Upper lobe of left lung (tissue), 6 donors: ENCODE measurements at regions not wholly inside any gene's neighbourhood (a gene's known extent, or its start where the extent isn't known, plus 50 kb on each side); places are given as distances from the start of the nearest gene placed in this dataset.
A peak's percentile ranks its signal among the peaks of the same experiment; 100 is the strongest.
"Not testable (repeated sequence)": the region's sequence is repeated elsewhere in the genome, so short reads cannot be mapped to it uniquely, and the experiment has no call there.

Experiments used
- ATAC-seq, 2 donors: fragments of 200-7000 bp; cut with Tn5 transposase; one replicate each; pipeline ENCODE4 v1.9.1; 2022; ENCODE audit warnings: mild to moderate bottlenecking in 2 of 2, moderate library complexity in 2 of 2; ENCODE audit not compliant: low FRiP score in 2 of 2
- DNase-seq, 2 donors: peaks; one replicate each; pipeline ENCODE4 v3.0.0-alpha.2; 2019 to 2020
- H3K27ac ChIP-seq, 4 donors: fragments of 200-600 bp; sonication (generic); one replicate each; pipeline ENCODE4 v1.5.1; 2016 to 2019
- H3K27me3 ChIP-seq, 4 donors: fragments of 200-600 bp; sonication (generic); one replicate each; pipeline ENCODE4 v1.5.1; 2017 to 2019
- H3K36me3 ChIP-seq, 4 donors: fragments of 200-600 bp; sonication (generic); one replicate each; pipeline ENCODE4 v1.5.1; 2016 to 2019
- H3K4me1 ChIP-seq, 4 donors: fragments of 200-600 bp; sonication (generic); one replicate each; pipeline ENCODE4 v1.5.1; 2018 to 2019
- H3K4me3 ChIP-seq, 4 donors: fragments of 200-600 bp; sonication (generic); one replicate each; pipeline ENCODE4 v1.5.1; 2017 to 2019; ENCODE audit warnings: mild to moderate bottlenecking in 2 of 4, moderate library complexity in 1 of 4
- H3K9me3 ChIP-seq, 4 donors: fragments of 200-600 bp; sonication (generic); one replicate each; pipeline ENCODE4 v1.5.1; 2018 to 2019
- WGBS, 2 donors: methylation state at CpG; one replicate each; pipeline ENCODE4 v1.1.5; 2017 to 2018; 5-methylcytosine and 5-hydroxymethylcytosine counted together
- donor health status: DM: no; HTN: no; CAD: no; lungs with moderate emphysema.
- donor health status: DM: no; HTN: yes; CAD: no; lungs with severe emphysema.

GRCh38 chr2:111415765-111416743, 295.3 kb downstream of the BCL2L11 start:
- DNase-seq, H3K9me3 ChIP-seq, H3K36me3 ChIP-seq, H3K27ac ChIP-seq, H3K4me1 ChIP-seq, H3K4me3 ChIP-seq, H3K27me3 ChIP-seq: not testable (repeated sequence)
- ATAC-seq, result peak in 1 of 2 donors; percentile 2
- 35 to 45% methylated on average over 10 to 12 of the region's 24 CpGs for WGBS, 2 donors

DNA sequence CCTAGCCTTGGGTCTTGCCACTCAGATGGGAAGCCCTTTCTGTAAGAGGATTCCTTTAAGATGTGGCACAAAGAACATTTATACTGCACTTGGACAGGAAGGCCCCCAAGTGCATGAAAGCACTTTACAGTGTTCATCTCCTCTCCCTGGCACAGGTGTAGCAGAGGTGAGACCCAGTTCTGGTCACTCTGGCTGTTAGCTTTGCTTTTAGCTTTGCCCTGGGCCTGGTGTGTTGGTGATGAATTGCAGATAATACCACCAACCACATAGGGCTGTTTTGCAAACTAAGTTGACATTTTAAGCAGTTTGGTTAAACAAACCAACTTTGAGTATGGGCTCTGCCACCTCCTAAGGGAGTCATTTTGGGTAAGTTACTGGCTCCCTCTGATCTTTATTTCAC, 296.3 kb downstream of the BCL2L11 start:
- not testable (repeated sequence) for ATAC-seq, H3K4me1 ChIP-seq, DNase-seq, H3K9me3 ChIP-seq, H3K27ac ChIP-seq, H3K27me3 ChIP-seq, H3K36me3 ChIP-seq, H3K4me3 ChIP-seq

DNA sequence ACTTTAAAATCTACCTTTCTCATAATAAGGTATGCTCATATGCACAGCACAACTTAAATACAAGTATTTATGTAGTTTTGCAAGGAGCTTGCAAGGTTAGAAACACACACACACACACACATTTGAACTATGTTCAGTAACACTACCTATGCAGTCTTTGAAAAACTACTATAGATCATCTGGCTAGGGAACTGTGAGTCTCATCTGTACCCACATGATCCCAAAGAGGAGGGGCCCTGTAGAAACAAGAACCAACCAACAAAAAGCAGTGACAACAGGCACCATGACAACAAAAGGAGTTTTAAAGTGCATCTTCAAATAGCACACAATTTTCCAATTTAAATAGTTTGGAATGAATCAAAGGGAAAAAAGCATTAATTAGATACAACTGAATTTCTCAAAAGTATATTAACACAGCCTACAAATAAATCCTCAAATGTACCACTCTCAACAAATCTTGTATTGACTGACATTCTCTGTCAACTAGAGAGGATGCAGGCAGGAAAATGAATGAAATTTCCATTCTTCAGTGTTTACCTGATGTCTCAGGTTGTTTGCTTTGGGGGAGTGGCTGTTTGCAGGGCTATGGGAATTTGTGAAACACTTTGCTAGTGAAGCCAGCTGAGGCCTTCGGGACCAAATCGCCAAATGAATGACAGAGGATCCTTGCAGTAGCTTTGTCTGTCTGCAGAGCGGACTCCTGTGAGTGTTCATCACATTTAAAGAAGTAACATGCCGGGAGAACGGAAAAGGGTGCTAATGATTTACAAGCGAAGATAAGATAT, 297.6 kb downstream of the BCL2L11 start:
- H3K4me3 ChIP-seq, ATAC-seq, H3K27ac ChIP-seq, H3K9me3 ChIP-seq, H3K36me3 ChIP-seq, DNase-seq, H3K27me3 ChIP-seq, H3K4me1 ChIP-seq: not testable (repeated sequence)
- 67 to 70% methylated on average over 2 of the region's 6 CpGs for WGBS, 2 donors

GRCh38 chr2:111420074-111420473, 299.4 kb downstream of the BCL2L11 start:
- DNase-seq, H3K4me3 ChIP-seq, ATAC-seq, H3K4me1 ChIP-seq, H3K27ac ChIP-seq, H3K9me3 ChIP-seq, H3K27me3 ChIP-seq, H3K36me3 ChIP-seq: not testable (repeated sequence)
- WGBS, 2 donors, result 90 to 92% methylated on average over 4 to 6 of the region's 6 CpGs

- WGBS, 2 donors, result 80 to 100% methylated on average over 1 to 2 of the region's 3 CpGs
- not testable (repeated sequence) for H3K4me1 ChIP-seq, H3K27ac ChIP-seq, H3K27me3 ChIP-seq, H3K9me3 ChIP-seq, H3K4me3 ChIP-seq, H3K36me3 ChIP-seq
- DNase-seq, result peak in 1 of 2 donors; percentile 33
- ATAC-seq, result peak in 1 of 2 donors; percentile 8
These were observed 300.1 kb downstream of the BCL2L11 start for GRCh38 chr2:111420835-111421234.

- H3K36me3 ChIP-seq, DNase-seq, H3K4me1 ChIP-seq, H3K9me3 ChIP-seq, H3K27me3 ChIP-seq, H3K27ac ChIP-seq, H3K4me3 ChIP-seq: not testable (repeated sequence)
- ATAC-seq, result peak; percentile 9 to 20
- 92 to 100% methylated on average over 3 to 4 of the region's 6 CpGs for WGBS, 2 donors
These were observed 301.2 kb downstream of the BCL2L11 start for GRCh38 chr2:111421949-111422348.

DNA sequence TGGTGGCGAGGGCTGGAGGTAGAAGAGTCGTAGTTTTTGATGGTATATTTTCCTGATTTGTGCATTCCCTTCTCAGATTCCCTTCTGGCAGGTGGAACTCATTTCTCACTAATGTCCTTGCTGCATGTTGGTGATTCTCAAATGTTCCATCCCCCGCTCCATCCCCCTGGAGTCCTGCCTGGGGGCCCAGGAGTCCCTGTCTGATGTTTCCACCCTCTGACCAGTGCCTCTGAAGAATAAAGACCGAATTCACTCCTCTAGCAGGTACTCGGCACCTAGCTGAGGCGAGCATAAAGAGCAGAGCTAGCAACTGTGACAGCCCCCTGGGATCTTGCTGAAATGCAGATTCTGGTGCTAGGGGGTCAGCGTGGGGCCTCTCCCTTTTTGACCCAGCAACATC, 301.8 kb downstream of the BCL2L11 start:
- not testable (repeated sequence) for H3K36me3 ChIP-seq, ATAC-seq, H3K9me3 ChIP-seq, H3K4me3 ChIP-seq, H3K27me3 ChIP-seq, H3K4me1 ChIP-seq, DNase-seq, H3K27ac ChIP-seq
- 92 to 96% methylated on average over 7 of the region's 7 CpGs for WGBS, 2 donors

DNA sequence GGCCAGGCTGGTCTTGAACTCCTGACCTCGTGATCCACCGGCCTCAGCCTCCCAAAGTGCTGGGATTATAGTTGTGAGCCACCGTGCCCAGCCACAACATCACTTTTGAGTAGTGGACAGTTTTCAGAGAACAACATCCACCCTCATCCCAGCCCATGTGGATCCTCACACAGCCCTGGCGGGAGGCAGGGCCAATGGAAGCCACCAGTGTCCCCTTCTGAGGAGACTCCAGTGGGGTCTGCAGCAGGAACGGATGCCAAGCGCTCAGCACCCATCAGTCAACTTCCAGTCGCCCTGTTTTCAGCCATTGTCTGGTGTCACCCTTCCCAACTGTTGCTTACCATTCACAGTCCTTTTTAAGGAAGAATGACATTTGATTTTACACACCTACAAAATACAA, 302.5 kb downstream of the BCL2L11 start:
- 100% methylated on average over 3 to 5 of the region's 7 CpGs for WGBS, 2 donors
- not testable (repeated sequence) for H3K27me3 ChIP-seq, H3K9me3 ChIP-seq, H3K4me1 ChIP-seq, H3K27ac ChIP-seq, H3K36me3 ChIP-seq, ATAC-seq, DNase-seq, H3K4me3 ChIP-seq

DNA sequence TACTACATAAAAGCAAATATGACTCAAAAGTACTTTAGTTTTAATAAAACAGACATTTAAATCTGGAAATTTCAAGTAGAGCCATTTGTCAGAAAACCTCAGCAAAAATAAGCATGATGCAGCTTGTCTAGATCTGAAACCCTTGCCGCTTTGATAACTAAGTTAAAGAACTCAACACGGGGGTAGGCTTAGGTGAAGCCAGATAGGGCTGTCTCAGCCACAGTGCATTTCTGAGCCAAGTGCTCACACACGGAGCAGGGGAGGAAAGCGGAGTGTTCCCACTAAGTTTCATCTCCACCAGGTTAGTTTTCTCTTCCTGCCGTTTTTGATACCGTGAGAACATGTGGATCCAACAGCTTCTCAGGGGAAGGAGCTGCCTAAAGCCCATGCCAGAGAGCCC, 303.5 kb downstream of the BCL2L11 start:
- DNase-seq, H3K4me1 ChIP-seq, H3K27ac ChIP-seq, H3K4me3 ChIP-seq, ATAC-seq, H3K36me3 ChIP-seq, H3K9me3 ChIP-seq, H3K27me3 ChIP-seq: not testable (repeated sequence)
- 92% methylated on average over 3 of the region's 6 CpGs; no CpG with 5 or more reads in 1 of the 2 donors for WGBS, 2 donors

- DNase-seq, H3K4me1 ChIP-seq, H3K4me3 ChIP-seq, H3K27me3 ChIP-seq, H3K9me3 ChIP-seq, ATAC-seq, H3K36me3 ChIP-seq: not testable (repeated sequence)
- 67 to 100% methylated on average over 1 to 3 of the region's 5 CpGs for WGBS, 2 donors
- peak overlapping the region in 1 of 4 donors; percentile 18 for H3K27ac ChIP-seq
These were observed 304.2 kb downstream of the BCL2L11 start for GRCh38 chr2:111424851-111425309.

- not testable (repeated sequence) for H3K4me1 ChIP-seq, H3K27ac ChIP-seq, DNase-seq, H3K36me3 ChIP-seq, H3K9me3 ChIP-seq, ATAC-seq, H3K27me3 ChIP-seq, H3K4me3 ChIP-seq
- 86 to 91% methylated on average over 4 of the region's 4 CpGs for WGBS, 2 donors
These were observed 305.1 kb downstream of the BCL2L11 start for GRCh38 chr2:111425789-111426201.

DNA sequence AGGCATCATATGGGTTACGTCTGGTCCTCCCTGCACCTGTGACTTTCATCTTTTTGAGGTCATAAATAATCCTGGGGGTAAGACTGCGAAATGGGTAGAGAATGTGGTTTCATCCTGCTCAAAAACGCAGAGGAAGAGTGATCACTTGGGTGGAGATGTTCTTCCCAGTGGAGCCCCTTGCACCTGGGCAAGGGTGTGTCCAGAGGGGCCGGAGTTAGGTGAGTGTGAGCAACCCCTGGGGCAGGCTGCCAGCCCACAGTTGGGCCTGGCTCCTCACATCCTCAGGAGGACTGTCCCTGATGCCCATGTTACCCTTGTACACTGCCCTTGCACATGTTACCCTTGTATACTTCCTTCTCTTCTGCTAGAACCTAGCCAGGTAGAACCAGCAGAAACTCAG, 306.6 kb downstream of the BCL2L11 start:
- ATAC-seq (peak in 1 of 2 donors; percentile 12), DNase-seq (peak in 1 of 2 donors; percentile 23)
- not testable (repeated sequence) for H3K27ac ChIP-seq, H3K4me1 ChIP-seq, H3K36me3 ChIP-seq, H3K9me3 ChIP-seq, H3K4me3 ChIP-seq, H3K27me3 ChIP-seq
- 84 to 97% methylated on average over 3 to 4 of the region's 4 CpGs for WGBS, 2 donors

GRCh38 chr2:111428915-111429314, 308.2 kb downstream of the BCL2L11 start:
- not testable (repeated sequence) for H3K4me3 ChIP-seq, H3K27me3 ChIP-seq, H3K4me1 ChIP-seq, DNase-seq, H3K27ac ChIP-seq, ATAC-seq, H3K9me3 ChIP-seq, H3K36me3 ChIP-seq
- 85 to 90% methylated on average over 5 to 6 of the region's 6 CpGs for WGBS, 2 donors
